ENCODE measurements at regions not wholly inside any gene's neighbourhood (a gene's known extent, or its start where the extent isn't known, plus 50 kb on each side); places are given as distances from the start of the nearest gene placed in this dataset.

GRCh38 chr13:73292127-73292526 is 233.3 kb downstream of the KLF5 start:
- H3K4me3 Mint-ChIP-seq = no peak overlapping the region
- TF ChIP-seq, protein P1, sequence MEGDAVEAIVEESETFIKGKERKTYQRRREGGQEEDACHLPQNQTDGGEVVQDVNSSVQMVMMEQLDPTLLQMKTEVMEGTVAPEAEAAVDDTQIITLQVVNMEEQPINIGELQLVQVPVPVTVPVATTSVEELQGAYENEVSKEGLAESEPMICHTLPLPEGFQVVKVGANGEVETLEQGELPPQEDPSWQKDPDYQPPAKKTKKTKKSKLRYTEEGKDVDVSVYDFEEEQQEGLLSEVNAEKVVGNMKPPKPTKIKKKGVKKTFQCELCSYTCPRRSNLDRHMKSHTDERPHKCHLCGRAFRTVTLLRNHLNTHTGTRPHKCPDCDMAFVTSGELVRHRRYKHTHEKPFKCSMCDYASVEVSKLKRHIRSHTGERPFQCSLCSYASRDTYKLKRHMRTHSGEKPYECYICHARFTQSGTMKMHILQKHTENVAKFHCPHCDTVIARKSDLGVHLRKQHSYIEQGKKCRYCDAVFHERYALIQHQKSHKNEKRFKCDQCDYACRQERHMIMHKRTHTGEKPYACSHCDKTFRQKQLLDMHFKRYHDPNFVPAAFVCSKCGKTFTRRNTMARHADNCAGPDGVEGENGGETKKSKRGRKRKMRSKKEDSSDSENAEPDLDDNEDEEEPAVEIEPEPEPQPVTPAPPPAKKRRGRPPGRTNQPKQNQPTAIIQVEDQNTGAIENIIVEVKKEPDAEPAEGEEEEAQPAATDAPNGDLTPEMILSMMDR (IDR thresholded peaks at IDR 0.05; ENCODE audit: unreplicated experiment) = no peak
- H3K36me3 Mint-ChIP-seq = no peaks in the 10 kb centered on the region
- peak overlapping the region; percentile 69 for H3K27ac Mint-ChIP-seq
- H3K9me3 Mint-ChIP-seq = no peaks in the 10 kb centered on the region
- no peaks in the 10 kb centered on the region for H3K27me3 Mint-ChIP-seq (ENCODE audit: low read depth)
- H3K4me1 Mint-ChIP-seq = peaks cover 24% of the 10 kb centered on the region
- DNase-seq (ENCODE audit: low spot score in 2 of 2, unreplicated experiment in 2 of 2) = no peak

DNA sequence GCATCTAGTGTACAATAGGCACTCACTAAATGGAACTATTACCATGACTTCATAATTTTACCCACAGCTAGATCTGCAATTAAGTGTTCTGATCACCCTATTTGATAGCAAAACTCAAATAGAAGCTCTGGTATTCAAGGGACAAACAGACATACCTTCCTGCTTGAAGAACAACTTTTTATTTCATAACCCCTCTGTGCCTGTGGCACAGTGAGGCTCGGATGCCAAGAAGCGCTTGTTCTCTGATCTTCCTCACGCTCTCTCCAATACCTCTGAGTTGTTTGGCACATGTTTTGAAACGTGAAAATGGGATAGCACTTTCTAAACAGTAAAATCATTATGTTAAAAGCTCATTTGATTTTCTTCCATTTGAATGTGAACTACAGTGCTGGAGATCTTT is 232.0 kb downstream of the KLF5 start:
- Mint-ChIP-seq H3K4me1 (peaks cover 30% of the 10 kb centered on the region), H3K27ac (no peak overlapping the region), H3K9me3 (no peaks in the 10 kb centered on the region), H3K27me3 (ENCODE audit: low read depth) (no peaks in the 10 kb centered on the region), H3K36me3 (no peaks in the 10 kb centered on the region), H3K4me3 (no peak overlapping the region)
- TF ChIP-seq, protein P1 (IDR thresholded peaks at IDR 0.05; ENCODE audit: unreplicated experiment) = no peak
- DNase-seq (ENCODE audit: low spot score in 2 of 2, unreplicated experiment in 2 of 2) = no peak

DNA sequence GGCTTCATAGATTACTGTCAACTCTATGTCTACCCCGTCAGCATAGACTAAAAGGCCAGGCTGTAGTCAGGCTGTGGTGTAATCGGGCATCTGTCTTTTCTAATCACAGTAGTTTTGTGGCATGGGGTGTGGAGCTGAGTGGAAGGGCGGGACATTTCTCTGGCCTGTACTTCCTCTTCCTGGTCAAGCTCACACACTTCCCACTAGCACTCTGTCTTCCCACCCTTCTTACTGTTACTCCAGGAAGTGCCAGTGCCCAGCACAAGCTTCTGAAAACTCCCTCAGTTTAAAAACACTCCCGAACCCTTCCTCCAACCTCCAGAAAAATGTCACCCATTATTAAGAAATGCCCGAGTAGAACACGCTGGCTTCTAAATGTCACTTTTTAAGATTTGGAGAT is 229.8 kb downstream of the KLF5 start:
- no peak for DNase-seq (ENCODE audit: low spot score in 2 of 2, unreplicated experiment in 2 of 2)
- H3K4me3 Mint-ChIP-seq = no peak overlapping the region
- no peak overlapping the region for H3K27ac Mint-ChIP-seq

GRCh38 chr13:73287831-73288230 is 229.0 kb downstream of the KLF5 start:
- no peaks in the 10 kb centered on the region for H3K27me3 Mint-ChIP-seq (ENCODE audit: low read depth)
- H3K9me3 Mint-ChIP-seq = no peaks in the 10 kb centered on the region
- no peak overlapping the region for H3K4me3 Mint-ChIP-seq
- TF ChIP-seq, protein P1 (IDR thresholded peaks at IDR 0.05; ENCODE audit: unreplicated experiment) = no peak
- H3K36me3 Mint-ChIP-seq = no peaks in the 10 kb centered on the region
- DNase-seq (ENCODE audit: low spot score in 2 of 2, unreplicated experiment in 2 of 2) = no peak
- H3K27ac Mint-ChIP-seq = peak overlapping the region; percentile 49
- peaks cover 30% of the 10 kb centered on the region for H3K4me1 Mint-ChIP-seq

More for the DNA sequence above, 229.8 kb downstream of the KLF5 start:
- TF ChIP-seq, protein P1 (IDR thresholded peaks at IDR 0.05; ENCODE audit: unreplicated experiment) = no peak
- H3K9me3 Mint-ChIP-seq = no peaks in the 10 kb centered on the region
- peaks cover 30% of the 10 kb centered on the region for H3K4me1 Mint-ChIP-seq
- no peaks in the 10 kb centered on the region for H3K27me3 Mint-ChIP-seq (ENCODE audit: low read depth)
- no peaks in the 10 kb centered on the region for H3K36me3 Mint-ChIP-seq

DNA sequence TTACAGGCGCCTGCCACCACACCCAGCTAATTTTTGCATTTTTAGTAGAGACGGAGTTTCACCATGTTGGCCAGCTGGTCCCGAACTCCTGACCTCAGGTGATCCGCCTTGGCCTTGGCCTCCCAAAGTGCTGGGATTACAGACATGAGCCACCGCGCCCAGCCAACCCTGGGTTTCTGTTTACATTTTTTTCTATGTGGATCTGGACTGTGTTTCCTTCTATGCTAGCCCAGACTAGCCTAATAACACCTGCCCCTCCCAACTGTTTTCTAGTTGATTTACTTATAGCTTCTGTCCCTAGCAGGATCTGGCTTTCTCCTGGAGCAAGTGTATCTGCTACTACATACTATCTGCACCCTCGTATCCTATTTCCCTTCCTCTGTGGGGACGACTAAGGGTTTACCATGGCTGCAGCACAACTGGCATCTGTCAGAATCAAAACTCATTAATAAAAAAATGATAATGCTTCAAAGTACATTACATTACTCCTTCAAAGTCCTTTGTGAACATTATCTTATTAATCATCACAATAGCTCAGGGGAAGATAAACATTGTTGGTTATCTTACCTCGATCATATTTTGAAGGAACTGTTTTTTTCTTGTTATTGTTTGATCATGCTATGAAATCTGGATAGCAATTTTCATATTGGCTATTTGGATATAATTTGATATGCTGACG is 228.3 kb downstream of the KLF5 start:
- TF ChIP-seq, protein P1 (IDR thresholded peaks at IDR 0.05; ENCODE audit: unreplicated experiment) = no peak
- H3K27ac Mint-ChIP-seq = peak overlapping the region; percentile 54
- H3K4me3 Mint-ChIP-seq = no peak overlapping the region
- H3K36me3 Mint-ChIP-seq = no peaks in the 10 kb centered on the region
- peaks cover 25% of the 10 kb centered on the region for H3K4me1 Mint-ChIP-seq
- H3K27me3 Mint-ChIP-seq (ENCODE audit: low read depth) = no peaks in the 10 kb centered on the region
- H3K9me3 Mint-ChIP-seq = no peaks in the 10 kb centered on the region
- DNase-seq (ENCODE audit: low spot score in 2 of 2, unreplicated experiment in 2 of 2) = no peak

All from mesothelial cell of epicardium (in vitro differentiated cells).